ENCODE measurements at regions not wholly inside any gene's neighbourhood (a gene's known extent, or its start where the extent isn't known, plus 50 kb on each side); places are given as distances from the start of the nearest gene placed in this dataset.

DNA sequence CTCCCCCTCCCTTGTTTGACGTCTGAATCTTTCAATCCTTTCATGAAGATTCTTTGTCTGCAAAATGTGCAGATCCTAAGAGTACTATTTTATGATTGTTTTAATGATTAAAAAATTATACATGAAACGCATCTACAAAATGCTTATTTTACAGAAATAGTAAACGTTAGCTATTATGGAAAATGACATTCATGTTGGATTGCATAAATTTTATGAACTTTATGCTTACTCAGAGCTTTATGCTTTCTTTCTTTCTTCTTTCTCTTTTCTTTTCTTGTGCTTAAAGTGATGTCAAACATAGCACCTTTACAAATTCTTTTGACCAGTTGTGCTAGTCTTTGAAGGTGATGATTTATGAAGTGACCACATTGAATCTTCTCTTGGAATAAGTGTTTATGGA lies 805.4 kb downstream of the ADCYAP1 start:
- Histone ChIP-seq H3K4me3 (ENCODE audit: low read depth, low read length) (no peak overlapping the region), H3K36me3 (ENCODE audit: control insufficient read depth in 1 of 2, insufficient read depth in 2 of 2, low read length in 2 of 2) (no peaks in the 10 kb centered on the region), H3K79me1 (ENCODE audit: low read length) (no peaks in the 10 kb centered on the region), H3K27me3 (ENCODE audit: insufficient read depth, low read length) (no peaks in the 10 kb centered on the region), H3K27ac (ENCODE audit: low read depth, low read length) (no peak overlapping the region), H2AK5ac (ENCODE audit: low read length) (no peak overlapping the region), H2BK12ac (ENCODE audit: low read length) (no peak overlapping the region), H3K4ac (ENCODE audit: low read depth, low read length) (no peak overlapping the region), H2BK120ac (ENCODE audit: insufficient read depth, low read length, poor library complexity) (no peak overlapping the region), H3K79me2 (ENCODE audit: control insufficient read depth, insufficient read depth, low read length, poor library complexity) (no peaks in the 10 kb centered on the region), H3K4me1 (ENCODE audit: control insufficient read depth in 1 of 2, insufficient read depth in 2 of 2, low read length in 2 of 2) (no peaks in the 10 kb centered on the region), H4K12ac (ENCODE audit: low read depth, low read length) (no peak overlapping the region), H4K91ac (ENCODE audit: low read depth, low read length) (no peak overlapping the region), H3K9ac (ENCODE audit: low read length) (no peak overlapping the region), H3K4me2 (ENCODE audit: low read length) (no peak overlapping the region), H2AFZ (ENCODE audit: insufficient read depth, low read length, poor library complexity) (no peak overlapping the region), H3K23ac (ENCODE audit: low read length) (no peak overlapping the region), H3K9me3 (ENCODE audit: insufficient read depth, low read depth, low read length) (no peaks in the 10 kb centered on the region), H3K18ac (ENCODE audit: low read length) (no peak overlapping the region), H2BK5ac (ENCODE audit: low read depth, low read length, poor library complexity) (no peak overlapping the region), H4K8ac (ENCODE audit: low read depth, low read length) (no peak overlapping the region), H3K14ac (ENCODE audit: low read length) (no peak overlapping the region)
- DNase-seq: no peak
- no CpG with 5 or more reads among the region's 3 CpGs for WGBS (ENCODE audit: extremely low coverage, insufficient coverage, insufficient read length)

GRCh38 chr18:1732143-1732542 lies 827.5 kb downstream of the ADCYAP1 start:
- Histone ChIP-seq H2BK12ac (ENCODE audit: low read length) (no peak overlapping the region), H3K9ac (ENCODE audit: low read length) (no peak overlapping the region), H3K4me1 (ENCODE audit: control insufficient read depth in 1 of 2, insufficient read depth in 2 of 2, low read length in 2 of 2) (no peaks in the 10 kb centered on the region), H3K4me3 (ENCODE audit: low read depth, low read length) (no peak overlapping the region), H3K4ac (ENCODE audit: low read depth, low read length) (no peak overlapping the region), H3K79me2 (ENCODE audit: control insufficient read depth, insufficient read depth, low read length, poor library complexity) (no peaks in the 10 kb centered on the region), H2BK120ac (ENCODE audit: insufficient read depth, low read length, poor library complexity) (no peak overlapping the region), H3K27ac (ENCODE audit: low read depth, low read length) (no peak overlapping the region), H2AK5ac (ENCODE audit: low read length) (no peak overlapping the region), H2AFZ (ENCODE audit: insufficient read depth, low read length, poor library complexity) (no peak overlapping the region), H3K36me3 (ENCODE audit: control insufficient read depth in 1 of 2, insufficient read depth in 2 of 2, low read length in 2 of 2) (no peaks in the 10 kb centered on the region), H3K27me3 (ENCODE audit: insufficient read depth, low read length) (no peaks in the 10 kb centered on the region), H4K91ac (ENCODE audit: low read depth, low read length) (no peak overlapping the region), H3K79me1 (ENCODE audit: low read length) (no peaks in the 10 kb centered on the region), H4K12ac (ENCODE audit: low read depth, low read length) (no peak overlapping the region), H3K18ac (ENCODE audit: low read length) (no peak overlapping the region), H3K9me3 (ENCODE audit: insufficient read depth, low read depth, low read length) (no peaks in the 10 kb centered on the region), H3K14ac (ENCODE audit: low read length) (no peak overlapping the region), H2BK5ac (ENCODE audit: low read depth, low read length, poor library complexity) (no peak overlapping the region), H3K4me2 (ENCODE audit: low read length) (no peak overlapping the region), H4K8ac (ENCODE audit: low read depth, low read length) (no peak overlapping the region), H3K23ac (ENCODE audit: low read length) (no peak overlapping the region)
- no CpG with 5 or more reads among the region's 3 CpGs for WGBS (ENCODE audit: extremely low coverage, insufficient coverage, insufficient read length)
- DNase-seq: no peak

DNA sequence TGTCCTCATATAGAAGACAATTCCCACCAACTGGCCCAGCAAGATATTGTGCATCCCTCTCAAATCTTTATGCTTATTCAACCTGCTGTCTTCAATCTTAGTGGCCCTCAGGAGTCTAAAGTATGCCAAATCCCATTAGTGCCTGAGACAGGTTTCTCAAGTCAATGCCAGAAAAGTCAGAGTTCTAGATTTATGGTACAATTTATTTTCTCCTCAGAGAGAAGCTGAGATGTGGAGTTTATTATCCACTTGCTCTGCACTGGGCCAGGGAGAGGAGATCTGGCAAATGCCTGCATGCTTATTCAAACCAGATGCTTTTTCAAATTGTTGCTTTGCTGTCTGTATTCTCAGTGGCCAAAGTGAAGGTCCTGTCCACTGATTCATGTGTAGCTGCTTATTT lies 825.2 kb downstream of the METTL4 start:
- H4K8ac ChIP-seq (ENCODE audit: low read depth, low read length): no peak overlapping the region
- no peak overlapping the region for H2AK5ac ChIP-seq (ENCODE audit: low read length)
- no peaks in the 10 kb centered on the region for H3K9me3 ChIP-seq (ENCODE audit: insufficient read depth, low read depth, low read length)
- no peak overlapping the region for H2BK12ac ChIP-seq (ENCODE audit: low read length)
- DNase-seq: no peak
- H3K27ac ChIP-seq (ENCODE audit: low read depth, low read length): no peak overlapping the region
- no peak overlapping the region for H3K14ac ChIP-seq (ENCODE audit: low read length)
- H3K18ac ChIP-seq (ENCODE audit: low read length): no peak overlapping the region
- no peaks in the 10 kb centered on the region for H3K27me3 ChIP-seq (ENCODE audit: insufficient read depth, low read length)
- H3K4me3 ChIP-seq (ENCODE audit: low read depth, low read length): no peak overlapping the region
- no peak overlapping the region for H4K91ac ChIP-seq (ENCODE audit: low read depth, low read length)
- no peaks in the 10 kb centered on the region for H3K79me1 ChIP-seq (ENCODE audit: low read length)
- no peaks in the 10 kb centered on the region for H3K36me3 ChIP-seq (ENCODE audit: control insufficient read depth in 1 of 2, insufficient read depth in 2 of 2, low read length in 2 of 2)
- no peaks in the 10 kb centered on the region for H3K4me1 ChIP-seq (ENCODE audit: control insufficient read depth in 1 of 2, insufficient read depth in 2 of 2, low read length in 2 of 2)
- H3K4me2 ChIP-seq (ENCODE audit: low read length): no peak overlapping the region
- no peak overlapping the region for H4K12ac ChIP-seq (ENCODE audit: low read depth, low read length)
- H3K23ac ChIP-seq (ENCODE audit: low read length): no peak overlapping the region
- H2AFZ ChIP-seq (ENCODE audit: insufficient read depth, low read length, poor library complexity): no peak overlapping the region
- no peak overlapping the region for H3K4ac ChIP-seq (ENCODE audit: low read depth, low read length)
- no peaks in the 10 kb centered on the region for H3K79me2 ChIP-seq (ENCODE audit: control insufficient read depth, insufficient read depth, low read length, poor library complexity)
- H2BK5ac ChIP-seq (ENCODE audit: low read depth, low read length, poor library complexity): no peak overlapping the region
- no peak overlapping the region for H2BK120ac ChIP-seq (ENCODE audit: insufficient read depth, low read length, poor library complexity)
- H3K9ac ChIP-seq (ENCODE audit: low read length): no peak overlapping the region

DNA sequence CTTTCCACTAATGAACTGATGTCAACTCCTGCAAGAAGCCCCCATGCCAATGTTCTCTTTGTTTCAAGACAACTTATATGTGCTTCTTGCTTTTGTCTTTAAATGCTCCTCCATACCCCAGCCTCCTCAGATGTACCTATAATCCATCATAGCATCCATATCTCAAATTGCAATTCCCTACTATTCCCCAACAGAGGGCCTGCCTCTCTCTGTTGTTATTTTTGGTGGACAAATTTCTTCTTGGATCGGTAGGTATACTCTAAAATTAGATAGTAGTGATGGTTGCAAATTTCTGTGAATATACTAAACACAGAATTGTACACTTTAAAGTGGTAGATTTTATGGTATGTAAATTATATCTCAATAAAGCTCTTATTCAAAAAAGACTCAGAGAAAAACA lies 820.1 kb downstream of the METTL4 start:
- H2BK120ac ChIP-seq (ENCODE audit: insufficient read depth, low read length, poor library complexity): no peak overlapping the region
- H4K91ac ChIP-seq (ENCODE audit: low read depth, low read length): no peak overlapping the region
- H2AK5ac ChIP-seq (ENCODE audit: low read length): no peak overlapping the region
- DNase-seq: no peak
- no peak overlapping the region for H2BK5ac ChIP-seq (ENCODE audit: low read depth, low read length, poor library complexity)
- no peak overlapping the region for H4K8ac ChIP-seq (ENCODE audit: low read depth, low read length)
- no peak overlapping the region for H2BK12ac ChIP-seq (ENCODE audit: low read length)
- H3K79me1 ChIP-seq (ENCODE audit: low read length): no peaks in the 10 kb centered on the region
- no peak overlapping the region for H3K4me3 ChIP-seq (ENCODE audit: low read depth, low read length)
- H3K36me3 ChIP-seq (ENCODE audit: control insufficient read depth in 1 of 2, insufficient read depth in 2 of 2, low read length in 2 of 2): no peaks in the 10 kb centered on the region
- no peak overlapping the region for H3K4me2 ChIP-seq (ENCODE audit: low read length)
- no peak overlapping the region for H3K23ac ChIP-seq (ENCODE audit: low read length)
- no peaks in the 10 kb centered on the region for H3K79me2 ChIP-seq (ENCODE audit: control insufficient read depth, insufficient read depth, low read length, poor library complexity)
- no peak overlapping the region for H3K27ac ChIP-seq (ENCODE audit: low read depth, low read length)
- no peak overlapping the region for H3K18ac ChIP-seq (ENCODE audit: low read length)
- H3K9me3 ChIP-seq (ENCODE audit: insufficient read depth, low read depth, low read length): no peaks in the 10 kb centered on the region
- no peak overlapping the region for H2AFZ ChIP-seq (ENCODE audit: insufficient read depth, low read length, poor library complexity)
- no peaks in the 10 kb centered on the region for H3K4me1 ChIP-seq (ENCODE audit: control insufficient read depth in 1 of 2, insufficient read depth in 2 of 2, low read length in 2 of 2)
- no peak overlapping the region for H3K14ac ChIP-seq (ENCODE audit: low read length)
- H3K4ac ChIP-seq (ENCODE audit: low read depth, low read length): no peak overlapping the region
- WGBS (ENCODE audit: extremely low coverage, insufficient coverage, insufficient read length): no CpG with 5 or more reads among the region's 1 CpG
- no peak overlapping the region for H4K12ac ChIP-seq (ENCODE audit: low read depth, low read length)
- no peaks in the 10 kb centered on the region for H3K27me3 ChIP-seq (ENCODE audit: insufficient read depth, low read length)
- no peak overlapping the region for H3K9ac ChIP-seq (ENCODE audit: low read length)

DNA sequence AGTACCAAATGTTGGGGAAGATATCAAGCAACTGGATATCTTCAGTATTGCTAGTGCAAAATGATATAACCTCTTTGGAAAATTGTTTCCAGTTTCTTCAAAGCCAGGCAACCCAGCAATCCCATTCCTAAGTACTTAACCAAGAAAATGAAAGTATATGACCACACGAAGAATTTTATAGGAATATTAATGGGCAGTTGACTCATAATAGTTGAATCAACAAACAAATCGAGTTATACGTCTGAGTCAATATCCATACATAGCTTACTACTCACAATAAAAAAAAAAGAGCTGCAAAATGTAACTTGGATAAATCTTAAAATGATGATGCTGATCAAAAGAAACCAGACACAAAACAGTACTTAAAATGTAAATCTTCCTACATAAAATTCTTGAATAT lies 810.4 kb downstream of the METTL4 start:
- Histone ChIP-seq H3K9me3 (ENCODE audit: insufficient read depth, low read depth, low read length) (no peaks in the 10 kb centered on the region), H3K79me2 (ENCODE audit: control insufficient read depth, insufficient read depth, low read length, poor library complexity) (no peaks in the 10 kb centered on the region), H3K4me1 (ENCODE audit: control insufficient read depth in 1 of 2, insufficient read depth in 2 of 2, low read length in 2 of 2) (no peaks in the 10 kb centered on the region), H3K4me3 (ENCODE audit: low read depth, low read length) (no peak overlapping the region), H3K4me2 (ENCODE audit: low read length) (no peak overlapping the region), H4K12ac (ENCODE audit: low read depth, low read length) (no peak overlapping the region), H2BK12ac (ENCODE audit: low read length) (no peak overlapping the region), H4K8ac (ENCODE audit: low read depth, low read length) (no peak overlapping the region), H2AFZ (ENCODE audit: insufficient read depth, low read length, poor library complexity) (no peak overlapping the region), H4K91ac (ENCODE audit: low read depth, low read length) (no peak overlapping the region), H3K27me3 (ENCODE audit: insufficient read depth, low read length) (no peaks in the 10 kb centered on the region), H3K27ac (ENCODE audit: low read depth, low read length) (no peak overlapping the region), H3K18ac (ENCODE audit: low read length) (no peak overlapping the region), H3K79me1 (ENCODE audit: low read length) (no peaks in the 10 kb centered on the region), H3K36me3 (ENCODE audit: control insufficient read depth in 1 of 2, insufficient read depth in 2 of 2, low read length in 2 of 2) (no peaks in the 10 kb centered on the region), H3K14ac (ENCODE audit: low read length) (no peak overlapping the region), H3K9ac (ENCODE audit: low read length) (no peak overlapping the region), H3K23ac (ENCODE audit: low read length) (no peak overlapping the region), H2BK5ac (ENCODE audit: low read depth, low read length, poor library complexity) (no peak overlapping the region), H2BK120ac (ENCODE audit: insufficient read depth, low read length, poor library complexity) (no peak overlapping the region), H2AK5ac (ENCODE audit: low read length) (no peak overlapping the region), H3K4ac (ENCODE audit: low read depth, low read length) (no peak overlapping the region)
- no CpG with 5 or more reads among the region's 3 CpGs for WGBS (ENCODE audit: extremely low coverage, insufficient coverage, insufficient read length)
- DNase-seq: no peak

Measured in trophoblast cell (in vitro differentiated cells and primary cell).